ENCODE measurements at regions not wholly inside any gene's neighbourhood (a gene's known extent, or its start where the extent isn't known, plus 50 kb on each side); places are given as distances from the start of the nearest gene placed in this dataset.

GRCh38 chr9:134496413-134497282, 145.0 kb upstream of the COL5A1 start:
- peak; percentile 85 for DNase-seq (ENCODE audit: low read depth)
- peak overlapping the region; percentile 22 for H3K4me3 ChIP-seq (ENCODE audit: control insufficient read depth, low read depth, low read length)
- no peak for TF ChIP-seq CTCF (conservative IDR thresholded peaks at IDR 0.05; ENCODE audit: control insufficient read depth, insufficient read depth, low read depth, low read length)

- TF ChIP-seq CTCF (conservative IDR thresholded peaks at IDR 0.05; ENCODE audit: control insufficient read depth, insufficient read depth, low read depth, low read length), result no peak
- peak; percentile 57 for DNase-seq (ENCODE audit: low read depth)
Measured at GRCh38 chr9:134497283-134497860, 144.2 kb upstream of the COL5A1 start.

GRCh38 chr9:134498814-134499166, 142.8 kb upstream of the COL5A1 start:
- TF ChIP-seq CTCF (conservative IDR thresholded peaks at IDR 0.05; ENCODE audit: control insufficient read depth, insufficient read depth, low read depth, low read length), result no peak
- no peak overlapping the region for H3K4me3 ChIP-seq (ENCODE audit: control insufficient read depth, low read depth, low read length)
- DNase-seq (ENCODE audit: low read depth), result no peak

More at GRCh38 chr9:134497283-134497860, 144.2 kb upstream of the COL5A1 start:
- H3K4me3 ChIP-seq (ENCODE audit: control insufficient read depth, low read depth, low read length), result no peak overlapping the region

- DNase-seq (ENCODE audit: low read depth), result no peak
- no peak for TF ChIP-seq CTCF (conservative IDR thresholded peaks at IDR 0.05; ENCODE audit: control insufficient read depth, insufficient read depth, low read depth, low read length)
Measured at GRCh38 chr9:134500931-134501760, 140.5 kb upstream of the COL5A1 start.

GRCh38 chr9:134501761-134502265, 139.8 kb upstream of the COL5A1 start:
- no peak for DNase-seq (ENCODE audit: low read depth)
- H3K4me3 ChIP-seq (ENCODE audit: control insufficient read depth, low read depth, low read length), result no peak overlapping the region
- TF ChIP-seq CTCF (conservative IDR thresholded peaks at IDR 0.05; ENCODE audit: control insufficient read depth, insufficient read depth, low read depth, low read length), result no peak

More at GRCh38 chr9:134500931-134501760, 140.5 kb upstream of the COL5A1 start:
- H3K4me3 ChIP-seq (ENCODE audit: control insufficient read depth, low read depth, low read length), result no peak overlapping the region

GRCh38 chr9:134502266-134502791, 139.3 kb upstream of the COL5A1 start:
- no peak for DNase-seq (ENCODE audit: low read depth)
- no peak for TF ChIP-seq CTCF (conservative IDR thresholded peaks at IDR 0.05; ENCODE audit: control insufficient read depth, insufficient read depth, low read depth, low read length)
- H3K4me3 ChIP-seq (ENCODE audit: control insufficient read depth, low read depth, low read length), result no peak overlapping the region

Data from fibroblast of mammary gland (primary cell).